Subcutaneous abdominal adipose tissue (tissue), 5 donors: ENCODE measurements at regions not wholly inside any gene's neighbourhood (a gene's known extent, or its start where the extent isn't known, plus 50 kb on each side); places are given as distances from the start of the nearest gene placed in this dataset.

Experiments used
- H3K27ac ChIP-seq: one replicate; pipeline ENCODE4 v1.7.0; 2013; ENCODE audit warnings: low read depth, mild to moderate bottlenecking, inconsistent platforms, low read length, moderate library complexity
- H3K27me3 ChIP-seq, 5 donors: one replicate each; pipeline ENCODE4 v1.7.0; 2013; ENCODE audit warnings: low read length in 5 of 5, inconsistent platforms in 1 of 5; ENCODE audit not compliant: control insufficient read depth in 5 of 5, insufficient read depth in 4 of 5
- H3K36me3 ChIP-seq, 5 donors: one replicate each; pipeline ENCODE4 v1.7.0; 2013; ENCODE audit warnings: low read length in 5 of 5; ENCODE audit not compliant: control insufficient read depth in 5 of 5, insufficient read depth in 5 of 5
- H3K4me1 ChIP-seq, 5 donors: one replicate each; pipeline ENCODE4 v1.7.0; 2013; ENCODE audit warnings: low read length in 5 of 5, mild to moderate bottlenecking in 3 of 5, moderate library complexity in 1 of 5; ENCODE audit not compliant: control insufficient read depth in 5 of 5, insufficient read depth in 5 of 5
- H3K4me3 ChIP-seq, 5 donors: one replicate each; pipeline ENCODE4 v1.7.0; 2013; ENCODE audit warnings: low read length in 5 of 5, low read depth in 1 of 5
- H3K9ac ChIP-seq, 5 donors: one replicate each; pipeline ENCODE4 v1.7.0; 2013; ENCODE audit warnings: low read length in 5 of 5, mild to moderate bottlenecking in 4 of 5, moderate library complexity in 3 of 5
- H3K9me3 ChIP-seq, 5 donors: one replicate each; pipeline ENCODE4 v1.7.0; 2013; ENCODE audit warnings: low read length in 5 of 5; ENCODE audit not compliant: control insufficient read depth in 5 of 5
- donor health status: healthy.
- donor health status: healthy.
- donor health status: healthy.
- donor health status: healthy.
- donor health status: healthy.

GRCh38 chr4:108397850-108398249, 222.5 kb upstream of the RPL34 start:
- H3K4me3 ChIP-seq, result no peak overlapping the region
- H3K27me3 ChIP-seq, result peaks cover 0 to 2% (median 0%) of the 10 kb centered on the region in 5 donors
- H3K4me1 ChIP-seq, result no peaks in the 10 kb centered on the region
- no peaks in the 10 kb centered on the region for H3K9me3 ChIP-seq
- H3K27ac ChIP-seq, result no peak overlapping the region
- no peaks in the 10 kb centered on the region for H3K36me3 ChIP-seq
- H3K9ac ChIP-seq, result no peak overlapping the region

- no peak overlapping the region for H3K27ac ChIP-seq
- H3K9ac ChIP-seq, result no peak overlapping the region
- no peak overlapping the region for H3K4me3 ChIP-seq
- no peaks in the 10 kb centered on the region for H3K9me3 ChIP-seq
- no peaks in the 10 kb centered on the region for H3K36me3 ChIP-seq
- no peaks in the 10 kb centered on the region for H3K4me1 ChIP-seq
- peaks cover 0 to 2% (median 0%) of the 10 kb centered on the region in 5 donors for H3K27me3 ChIP-seq
These were observed 223.4 kb upstream of the RPL34 start for GRCh38 chr4:108396900-108397497.

GRCh38 chr4:108395786-108396185, 224.6 kb upstream of the RPL34 start:
- H3K9ac ChIP-seq, result no peak overlapping the region
- H3K27me3 ChIP-seq, result peaks cover 0 to 2% (median 0%) of the 10 kb centered on the region in 5 donors
- no peaks in the 10 kb centered on the region for H3K9me3 ChIP-seq
- H3K36me3 ChIP-seq, result no peaks in the 10 kb centered on the region
- H3K4me1 ChIP-seq, result no peaks in the 10 kb centered on the region
- no peak overlapping the region for H3K4me3 ChIP-seq
- no peak overlapping the region for H3K27ac ChIP-seq

GRCh38 chr4:108393890-108394472, 225.2 kb upstream of the LEF1 start:
- Histone ChIP-seq H3K27me3 (peaks cover 0 to 2% (median 0%) of the 10 kb centered on the region in 5 donors), H3K9me3 (no peaks in the 10 kb centered on the region), H3K36me3 (no peaks in the 10 kb centered on the region), H3K27ac (no peak overlapping the region), H3K4me1 (no peaks in the 10 kb centered on the region), H3K9ac (no peak overlapping the region), H3K4me3 (no peak overlapping the region)

- no peak overlapping the region for H3K9ac ChIP-seq
- H3K4me1 ChIP-seq, result no peaks in the 10 kb centered on the region
- no peaks in the 10 kb centered on the region for H3K36me3 ChIP-seq
- no peak overlapping the region for H3K4me3 ChIP-seq
- no peak overlapping the region for H3K27ac ChIP-seq
- H3K9me3 ChIP-seq, result no peaks in the 10 kb centered on the region
- no peaks in the 10 kb centered on the region for H3K27me3 ChIP-seq
These were observed 223.1 kb upstream of the LEF1 start for GRCh38 chr4:108391701-108392455.

GRCh38 chr4:108385076-108385475, 216.3 kb upstream of the LEF1 start:
- H3K27me3 ChIP-seq, result peaks cover 0 to 3% (median 0%) of the 10 kb centered on the region in 5 donors
- H3K9me3 ChIP-seq, result no peaks in the 10 kb centered on the region
- no peak overlapping the region for H3K27ac ChIP-seq
- H3K36me3 ChIP-seq, result no peaks in the 10 kb centered on the region
- H3K4me1 ChIP-seq, result no peaks in the 10 kb centered on the region
- H3K4me3 ChIP-seq, result no peak overlapping the region
- no peak overlapping the region for H3K9ac ChIP-seq

GRCh38 chr4:108384544-108384943, 215.8 kb upstream of the LEF1 start:
- H3K9ac ChIP-seq, result no peak overlapping the region
- no peak overlapping the region for H3K27ac ChIP-seq
- no peaks in the 10 kb centered on the region for H3K4me1 ChIP-seq
- no peak overlapping the region for H3K4me3 ChIP-seq
- no peaks in the 10 kb centered on the region for H3K9me3 ChIP-seq
- H3K36me3 ChIP-seq, result no peaks in the 10 kb centered on the region
- H3K27me3 ChIP-seq, result peaks cover 0 to 3% (median 0%) of the 10 kb centered on the region in 5 donors

- H3K27me3 ChIP-seq, result peaks cover 0 to 4% (median 4%) of the 10 kb centered on the region in 5 donors
- H3K36me3 ChIP-seq, result no peaks in the 10 kb centered on the region
- no peaks in the 10 kb centered on the region for H3K9me3 ChIP-seq
- no peak overlapping the region for H3K27ac ChIP-seq
- H3K4me1 ChIP-seq, result no peaks in the 10 kb centered on the region
- no peak overlapping the region for H3K9ac ChIP-seq
- no peak overlapping the region for H3K4me3 ChIP-seq
These were observed 214.4 kb upstream of the LEF1 start for GRCh38 chr4:108383157-108383556.

- Histone ChIP-seq H3K9ac (no peak overlapping the region), H3K4me3 (no peak overlapping the region), H3K27ac (no peak overlapping the region), H3K27me3 (peaks cover 0 to 6% (median 4%) of the 10 kb centered on the region in 5 donors), H3K4me1 (no peaks in the 10 kb centered on the region), H3K9me3 (no peaks in the 10 kb centered on the region), H3K36me3 (no peaks in the 10 kb centered on the region)
These were observed 214.0 kb upstream of the LEF1 start for GRCh38 chr4:108382751-108383150.

- no peaks in the 10 kb centered on the region for H3K4me1 ChIP-seq
- peaks cover 0 to 9% (median 4%) of the 10 kb centered on the region in 5 donors for H3K27me3 ChIP-seq
- no peak overlapping the region for H3K9ac ChIP-seq
- no peak overlapping the region for H3K4me3 ChIP-seq
- H3K36me3 ChIP-seq, result no peaks in the 10 kb centered on the region
- H3K27ac ChIP-seq, result no peak overlapping the region
- no peaks in the 10 kb centered on the region for H3K9me3 ChIP-seq
These were observed 209.4 kb upstream of the LEF1 start for GRCh38 chr4:108378164-108378563.
